ENCODE measurements at regions not wholly inside any gene's neighbourhood (a gene's known extent, or its start where the extent isn't known, plus 50 kb on each side); places are given as distances from the start of the nearest gene placed in this dataset.

DNA sequence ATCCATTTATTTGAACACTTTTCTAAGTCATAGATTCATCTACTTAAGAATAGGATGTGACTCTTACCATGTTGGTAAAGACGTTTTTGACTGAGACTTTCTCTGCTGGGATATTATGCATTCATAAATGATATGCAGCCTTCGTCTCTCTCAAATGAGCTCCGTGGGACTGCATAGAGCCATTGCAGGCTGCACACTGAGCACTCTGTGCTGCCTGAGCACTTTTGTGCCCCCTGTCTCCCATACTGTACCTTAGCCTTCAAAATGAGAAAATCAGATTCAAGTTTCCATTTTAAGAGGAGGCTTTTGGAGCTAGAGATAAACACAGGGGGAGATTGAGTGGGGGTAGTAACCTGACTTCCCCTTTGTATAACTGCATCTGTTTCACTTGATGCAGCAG, 433.6 kb downstream of the ZIC3 start:
- ATAC-seq, result no peak
- Histone ChIP-seq H3K9ac (ENCODE audit: insufficient read depth in 1 of 2, low read depth in 2 of 2, low read length in 2 of 2) (no peak overlapping the region), H3K27me3 (ENCODE audit: control insufficient read depth in 2 of 2, insufficient read depth in 2 of 2, low read length in 2 of 2) (no peaks in the 10 kb centered on the region), H3K27ac (ENCODE audit: extremely low read depth, low read depth, low read length) (no peak overlapping the region), H4K20me1 (replicated peaks; ENCODE audit: control insufficient read depth, insufficient read depth, low read length) (no peaks in the 10 kb centered on the region), H3K4me3 (no peak overlapping the region), H3K9me3 (replicated peaks; ENCODE audit: control insufficient read depth, insufficient read depth, low read depth, low read length) (no peaks in the 10 kb centered on the region), H3K9me1 (ENCODE audit: control insufficient read depth, insufficient read depth, low read length) (no peaks in the 10 kb centered on the region), H3K79me2 (ENCODE audit: control insufficient read depth, insufficient read depth, low read length) (no peaks in the 10 kb centered on the region), H3K4me1 (replicated peaks in 1 of 2; ENCODE audit: control insufficient read depth in 2 of 2, insufficient read depth in 2 of 2, low read length in 2 of 2) (no peaks in the 10 kb centered on the region), H2AFZ (ENCODE audit: low read depth, low read length) (no peak overlapping the region), H3K36me3 (ENCODE audit: control insufficient read depth, insufficient read depth, low read length) (no peaks in the 10 kb centered on the region), H3K4me2 (ENCODE audit: insufficient read depth, low read length) (no peak overlapping the region)
- intact Hi-C loops (cut with micrococcal nuclease) (no loop called here), in situ Hi-C loops (cut with MboI) (no loop called here)
- no peak for DNase-seq (ENCODE audit: extremely low read depth in 1 of 4, low spot score in 3 of 4)
- BruUV-seq (replicated peaks), result no TSS peak
- no peak for TF ChIP-seq PCBP1 (IDR thresholded peaks at IDR 0.05; ENCODE audit: low read depth, low read length, poor library complexity, severe bottlenecking)
- TF ChIP-seq, protein P1, sequence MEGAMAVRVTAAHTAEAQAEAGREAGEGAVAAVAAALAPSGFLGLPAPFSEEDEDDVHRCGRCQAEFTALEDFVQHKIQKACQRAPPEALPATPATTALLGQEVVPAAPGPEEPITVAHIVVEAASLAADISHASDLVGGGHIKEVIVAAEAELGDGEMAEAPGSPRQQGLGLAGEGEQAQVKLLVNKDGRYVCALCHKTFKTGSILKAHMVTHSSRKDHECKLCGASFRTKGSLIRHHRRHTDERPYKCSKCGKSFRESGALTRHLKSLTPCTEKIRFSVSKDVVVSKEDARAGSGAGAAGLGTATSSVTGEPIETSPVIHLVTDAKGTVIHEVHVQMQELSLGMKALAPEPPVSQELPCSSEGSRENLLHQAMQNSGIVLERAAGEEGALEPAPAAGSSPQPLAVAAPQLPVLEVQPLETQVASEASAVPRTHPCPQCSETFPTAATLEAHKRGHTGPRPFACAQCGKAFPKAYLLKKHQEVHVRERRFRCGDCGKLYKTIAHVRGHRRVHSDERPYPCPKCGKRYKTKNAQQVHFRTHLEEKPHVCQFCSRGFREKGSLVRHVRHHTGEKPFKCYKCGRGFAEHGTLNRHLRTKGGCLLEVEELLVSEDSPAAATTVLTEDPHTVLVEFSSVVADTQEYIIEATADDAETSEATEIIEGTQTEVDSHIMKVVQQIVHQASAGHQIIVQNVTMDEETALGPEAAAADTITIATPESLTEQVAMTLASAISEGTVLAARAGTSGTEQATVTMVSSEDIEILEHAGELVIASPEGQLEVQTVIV (CRISPR knock-in tag; IDR thresholded peaks at IDR 0.05; ENCODE audit: borderline replicate concordance), result no peak
- TF ChIP-seq PPARD (CRISPR knock-in tag; IDR thresholded peaks at IDR 0.05), result no peak
- no peak for TF ChIP-seq ADNP (tag; IDR thresholded peaks at IDR 0.05)
- no peak for TF ChIP-seq STAG1 (CRISPR knock-in tag; IDR thresholded peaks at IDR 0.05; ENCODE audit: borderline replicate concordance)
- no peak for FAIRE-seq
- ChIA-PET CTCF (ENCODE audit: low intra/inter-chr PET ratio) (interaction anchor here (0.6 kb wide), 1 partner anchor 1918 kb away, joined by 4 read pairs; no protein-coding TSS in a partner anchor), POLR2A (no interaction called here)
- 0% methylated on average over 3 of the region's 3 CpGs for WGBS (ENCODE audit: insufficient coverage, low coverage, missing lambda C conversion rate)

Data from K562 (cell line).